HG03354 (cell line): ENCODE measurements at regions not wholly inside any gene's neighbourhood (a gene's known extent, or its start where the extent isn't known, plus 50 kb on each side); places are given as distances from the start of the nearest gene placed in this dataset.

ENCODE experiments used
- ATAC-seq: cut with Tn5 transposase; IDR thresholded peaks from one replicate; pipeline ENCODE4 v1.9.1; 2021; ENCODE audit warnings: mild to moderate bottlenecking; ENCODE audit not compliant: unreplicated experiment, poor library complexity, severe bottlenecking

- no peak for ATAC-seq
Observed at GRCh38 chr18:77935342-77935741, 685.7 kb downstream of the GALR1 start.

- no peak for ATAC-seq
Observed at GRCh38 chr18:77940566-77940965, 690.9 kb downstream of the GALR1 start.

GRCh38 chr18:77944533-77944932 lies 694.9 kb downstream of the GALR1 start:
- ATAC-seq, result no peak

- no peak for ATAC-seq
Observed at GRCh38 chr18:77948567-77948966, 698.9 kb downstream of the GALR1 start.

- ATAC-seq, result no peak
Observed at GRCh38 chr18:77949355-77949973, 699.8 kb downstream of the GALR1 start.

- no peak for ATAC-seq
Observed at GRCh38 chr18:77959248-77959647, 709.6 kb downstream of the GALR1 start.

- ATAC-seq, result no peak
Observed at GRCh38 chr18:77960791-77961410, 711.3 kb downstream of the GALR1 start.

- no peak for ATAC-seq
Observed at GRCh38 chr18:77967071-77967470, 717.4 kb downstream of the GALR1 start.

- ATAC-seq, result no peak
Observed at GRCh38 chr18:77967791-77968190, 718.1 kb downstream of the GALR1 start.

GRCh38 chr18:77969972-77970371 lies 720.3 kb downstream of the GALR1 start:
- no peak for ATAC-seq

- no peak for ATAC-seq
Observed at GRCh38 chr18:77970814-77971213, 721.2 kb downstream of the GALR1 start.

- no peak for ATAC-seq
Observed at GRCh38 chr18:77973745-77974144, 724.1 kb downstream of the GALR1 start.

- no peak for ATAC-seq
Observed at GRCh38 chr18:77974329-77974728, 724.7 kb downstream of the GALR1 start.

GRCh38 chr18:77977331-77977730 lies 727.7 kb downstream of the GALR1 start:
- no peak for ATAC-seq

- ATAC-seq, result no peak
Observed at GRCh38 chr18:77980275-77980674, 730.6 kb downstream of the GALR1 start.

GRCh38 chr18:77981874-77982273 lies 732.2 kb downstream of the GALR1 start:
- ATAC-seq, result no peak

GRCh38 chr18:77983270-77983669 lies 733.6 kb downstream of the GALR1 start:
- ATAC-seq, result no peak

GRCh38 chr18:77984178-77984577 lies 734.5 kb downstream of the GALR1 start:
- no peak for ATAC-seq

GRCh38 chr18:77984833-77985232 lies 735.2 kb downstream of the GALR1 start:
- ATAC-seq, result no peak

GRCh38 chr18:77985526-77986281 lies 736.1 kb downstream of the GALR1 start:
- no peak for ATAC-seq

- ATAC-seq, result no peak
Observed at GRCh38 chr18:77990131-77990530, 740.5 kb downstream of the GALR1 start.
